ENCODE measurements at regions not wholly inside any gene's neighbourhood (a gene's known extent, or its start where the extent isn't known, plus 50 kb on each side); places are given as distances from the start of the nearest gene placed in this dataset.

- DNase-seq (ENCODE audit: low read depth, low spot score), result no peak
Measured at GRCh38 chr16:11473728-11474127, 113.0 kb downstream of the LITAF start.

GRCh38 chr16:11474617-11475291 is 112.0 kb downstream of the LITAF start:
- no peak for DNase-seq (ENCODE audit: low read depth, low spot score)

GRCh38 chr16:11475896-11476630 is 110.7 kb downstream of the LITAF start:
- DNase-seq (ENCODE audit: low read depth, low spot score), result no peak

GRCh38 chr16:11476676-11477075 is 110.0 kb downstream of the LITAF start:
- DNase-seq (ENCODE audit: low read depth, low spot score), result no peak

- DNase-seq (ENCODE audit: low read depth, low spot score), result no peak
Measured at GRCh38 chr16:11478431-11479119, 108.1 kb downstream of the LITAF start.

- DNase-seq (ENCODE audit: low read depth, low spot score), result no peak
Measured at GRCh38 chr16:11479916-11480315, 106.8 kb downstream of the LITAF start.

GRCh38 chr16:11480634-11481033 is 106.1 kb downstream of the LITAF start:
- no peak for DNase-seq (ENCODE audit: low read depth, low spot score)

GRCh38 chr16:11481987-11482386 is 104.7 kb downstream of the LITAF start:
- no peak for DNase-seq (ENCODE audit: low read depth, low spot score)

- DNase-seq (ENCODE audit: low read depth, low spot score), result no peak
Measured at GRCh38 chr16:11482946-11483748, 103.6 kb downstream of the LITAF start.

- DNase-seq (ENCODE audit: low read depth, low spot score), result peak; percentile 74
Measured at GRCh38 chr16:11484691-11485258, 101.9 kb downstream of the LITAF start.

- no peak for DNase-seq (ENCODE audit: low read depth, low spot score)
Measured at GRCh38 chr16:11485676-11486075, 101.0 kb downstream of the LITAF start.

GRCh38 chr16:11487289-11487688 is 99.4 kb downstream of the LITAF start:
- no peak for DNase-seq (ENCODE audit: low read depth, low spot score)

GRCh38 chr16:11488304-11488703 is 98.4 kb downstream of the LITAF start:
- no peak for DNase-seq (ENCODE audit: low read depth, low spot score)

- no peak for DNase-seq (ENCODE audit: low read depth, low spot score)
Measured at GRCh38 chr16:11491524-11491923, 95.2 kb downstream of the LITAF start.

GRCh38 chr16:11492808-11493530 is 93.8 kb downstream of the LITAF start:
- no peak for DNase-seq (ENCODE audit: low read depth, low spot score)

GRCh38 chr16:11493531-11493929 is 93.2 kb downstream of the LITAF start:
- DNase-seq (ENCODE audit: low read depth, low spot score), result no peak

- DNase-seq (ENCODE audit: low read depth, low spot score), result no peak
Measured at GRCh38 chr16:11494029-11494428, 92.7 kb downstream of the LITAF start.

GRCh38 chr16:11494433-11494832 is 92.3 kb downstream of the LITAF start:
- DNase-seq (ENCODE audit: low read depth, low spot score), result no peak

- no peak for DNase-seq (ENCODE audit: low read depth, low spot score)
Measured at GRCh38 chr16:11495066-11495407, 91.7 kb downstream of the LITAF start.
